ENCODE measurements at regions not wholly inside any gene's neighbourhood (a gene's known extent, or its start where the extent isn't known, plus 50 kb on each side); places are given as distances from the start of the nearest gene placed in this dataset.

GRCh38 chr21:34203851-34204420 is 130.6 kb downstream of the MRPS6 start:
- in situ Hi-C loops (cut with HindIII; ENCODE audit: low pct_ligation_motif_present, low sequenced_read_pairs), result no loop called here
- Histone ChIP-seq H3K4me3 (ENCODE audit: low read depth, low read length) (no peak overlapping the region), H3K36me3 (replicated peaks) (no peaks in the 10 kb centered on the region), H3K27me3 (replicated peaks) (no peaks in the 10 kb centered on the region), H3K27ac (no peak overlapping the region)
- TF ChIP-seq, protein P1, sequence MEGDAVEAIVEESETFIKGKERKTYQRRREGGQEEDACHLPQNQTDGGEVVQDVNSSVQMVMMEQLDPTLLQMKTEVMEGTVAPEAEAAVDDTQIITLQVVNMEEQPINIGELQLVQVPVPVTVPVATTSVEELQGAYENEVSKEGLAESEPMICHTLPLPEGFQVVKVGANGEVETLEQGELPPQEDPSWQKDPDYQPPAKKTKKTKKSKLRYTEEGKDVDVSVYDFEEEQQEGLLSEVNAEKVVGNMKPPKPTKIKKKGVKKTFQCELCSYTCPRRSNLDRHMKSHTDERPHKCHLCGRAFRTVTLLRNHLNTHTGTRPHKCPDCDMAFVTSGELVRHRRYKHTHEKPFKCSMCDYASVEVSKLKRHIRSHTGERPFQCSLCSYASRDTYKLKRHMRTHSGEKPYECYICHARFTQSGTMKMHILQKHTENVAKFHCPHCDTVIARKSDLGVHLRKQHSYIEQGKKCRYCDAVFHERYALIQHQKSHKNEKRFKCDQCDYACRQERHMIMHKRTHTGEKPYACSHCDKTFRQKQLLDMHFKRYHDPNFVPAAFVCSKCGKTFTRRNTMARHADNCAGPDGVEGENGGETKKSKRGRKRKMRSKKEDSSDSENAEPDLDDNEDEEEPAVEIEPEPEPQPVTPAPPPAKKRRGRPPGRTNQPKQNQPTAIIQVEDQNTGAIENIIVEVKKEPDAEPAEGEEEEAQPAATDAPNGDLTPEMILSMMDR (IDR thresholded peaks at IDR 0.05; ENCODE audit: low read depth, low read length, missing control alignments), result no peak
- no peak for DNase-seq

GRCh38 chr21:34204481-34205439 is 131.4 kb downstream of the MRPS6 start:
- H3K27ac ChIP-seq, result no peak overlapping the region
- TF ChIP-seq, protein P1 (IDR thresholded peaks at IDR 0.05; ENCODE audit: low read depth, low read length, missing control alignments), result no peak
- H3K27me3 ChIP-seq (replicated peaks), result no peaks in the 10 kb centered on the region
- H3K4me3 ChIP-seq (ENCODE audit: low read depth, low read length), result no peak overlapping the region
- DNase-seq, result no peak
- no peaks in the 10 kb centered on the region for H3K36me3 ChIP-seq (replicated peaks)
- in situ Hi-C loops (cut with HindIII; ENCODE audit: low pct_ligation_motif_present, low sequenced_read_pairs), result no loop called here

DNA sequence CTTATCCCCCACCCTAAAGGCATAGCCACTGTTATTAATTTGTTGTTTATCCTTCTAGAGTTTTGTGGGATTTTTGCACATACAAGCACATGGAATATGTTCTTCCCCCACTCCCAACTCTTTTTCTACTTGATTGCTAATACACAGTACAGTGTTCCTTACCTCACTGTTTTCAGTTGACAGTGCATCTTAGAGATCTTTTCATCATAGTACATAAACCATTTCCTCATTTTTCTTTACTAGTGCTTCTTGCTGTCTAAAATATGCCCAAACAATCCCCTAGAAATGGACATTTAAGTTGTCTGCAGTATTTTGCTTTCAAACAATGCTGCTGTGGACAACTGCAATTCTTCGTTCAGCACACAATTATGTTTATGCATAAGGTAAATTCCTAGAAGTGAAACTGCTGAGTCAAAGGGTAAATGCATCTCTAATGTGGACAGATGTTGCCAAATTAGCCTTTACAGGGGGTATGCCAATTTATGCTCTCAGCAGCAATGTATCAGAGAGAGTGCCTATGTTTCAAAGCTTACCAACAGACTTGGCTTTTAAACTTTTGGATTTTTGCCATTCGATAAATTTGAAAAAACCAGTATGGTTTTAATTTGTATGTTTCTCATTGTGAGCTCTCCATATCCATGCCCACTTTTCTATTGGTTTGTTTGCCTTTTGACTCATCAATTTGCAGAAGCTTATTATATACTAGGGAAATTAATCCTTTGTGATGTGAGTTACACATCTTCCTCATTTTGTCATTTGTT is 132.6 kb downstream of the MRPS6 start:
- no peak for DNase-seq
- no peaks in the 10 kb centered on the region for H3K27me3 ChIP-seq (replicated peaks)
- TF ChIP-seq, protein P1 (IDR thresholded peaks at IDR 0.05; ENCODE audit: low read depth, low read length, missing control alignments), result no peak
- in situ Hi-C loops (cut with HindIII; ENCODE audit: low pct_ligation_motif_present, low sequenced_read_pairs), result no loop called here
- H3K27ac ChIP-seq, result no peak overlapping the region
- no peaks in the 10 kb centered on the region for H3K36me3 ChIP-seq (replicated peaks)
- H3K4me3 ChIP-seq (ENCODE audit: low read depth, low read length), result no peak overlapping the region

DNA sequence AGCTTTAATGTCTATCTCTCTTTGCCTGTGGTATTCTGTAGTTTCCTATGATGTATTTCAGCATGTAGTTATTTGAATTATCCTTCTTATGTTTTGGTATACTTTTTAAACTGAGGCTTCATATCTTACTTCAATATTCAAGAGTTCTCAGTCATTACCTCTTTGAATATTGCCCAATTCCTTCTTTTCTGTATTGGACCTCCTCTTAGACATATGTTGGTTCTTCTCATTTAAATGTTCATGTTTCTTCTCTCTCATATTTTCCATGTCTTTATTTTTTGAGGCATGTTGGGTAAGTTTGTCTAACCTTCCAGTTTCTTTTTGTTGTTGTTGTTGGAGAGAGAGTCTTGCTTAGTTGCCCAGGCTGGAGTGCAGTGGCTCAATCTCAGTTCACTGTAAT is 140.6 kb downstream of the MRPS6 start:
- TF ChIP-seq, protein P1 (IDR thresholded peaks at IDR 0.05; ENCODE audit: low read depth, low read length, missing control alignments), result no peak
- no peak overlapping the region for H3K4me3 ChIP-seq (ENCODE audit: low read depth, low read length)
- no peak overlapping the region for H3K27ac ChIP-seq
- no peaks in the 10 kb centered on the region for H3K27me3 ChIP-seq (replicated peaks)
- no peaks in the 10 kb centered on the region for H3K36me3 ChIP-seq (replicated peaks)
- in situ Hi-C loops (cut with HindIII; ENCODE audit: low pct_ligation_motif_present, low sequenced_read_pairs), result no loop called here
- DNase-seq, result no peak

- TF ChIP-seq, protein P1 (IDR thresholded peaks at IDR 0.05; ENCODE audit: low read depth, low read length, missing control alignments), result no peak
- Histone ChIP-seq H3K4me3 (ENCODE audit: low read depth, low read length) (no peak overlapping the region), H3K27ac (no peak overlapping the region), H3K27me3 (replicated peaks) (no peaks in the 10 kb centered on the region), H3K36me3 (replicated peaks) (no peaks in the 10 kb centered on the region)
- no peak for DNase-seq
- in situ Hi-C loops (cut with HindIII; ENCODE audit: low pct_ligation_motif_present, low sequenced_read_pairs), result no loop called here
These were observed 142.1 kb downstream of the MRPS6 start for GRCh38 chr21:34215501-34215900.

Data from brain microvascular endothelial cell (primary cell).